ENCODE measurements at regions not wholly inside any gene's neighbourhood (a gene's known extent, or its start where the extent isn't known, plus 50 kb on each side); places are given as distances from the start of the nearest gene placed in this dataset.

GRCh38 chr2:39604866-39605265, 60.9 kb upstream of the TMEM178A start:
- no peak for TF ChIP-seq EZH2 (IDR thresholded peaks at IDR 0.05; ENCODE audit: insufficient read depth, poor library complexity, severe bottlenecking)
- no peak for TF ChIP-seq EZH2phosphoT487 (IDR thresholded peaks at IDR 0.05; ENCODE audit: insufficient read depth, low read depth)

Measured in GM23248 (cell line).